NCI-H345 treated with DMSO at 0.1 percent for 48 hours (cell line): ENCODE measurements at regions not wholly inside any gene's neighbourhood (a gene's known extent, or its start where the extent isn't known, plus 50 kb on each side); places are given as distances from the start of the nearest gene placed in this dataset.

Experiments used
- DNase-seq: peaks from one replicate; lab custom pipeline; 2025; ENCODE audit not compliant: unreplicated experiment; lab: John Stamatoyannopoulos, UW

- no peak for DNase-seq
Measured at GRCh38 chr2:118791483-118791882, 56.0 kb downstream of the EN1 start.

- no peak for DNase-seq
Measured at GRCh38 chr2:118786746-118787145, 60.7 kb downstream of the EN1 start.

- DNase-seq: no peak
Measured at GRCh38 chr2:118784860-118785259, 62.6 kb downstream of the EN1 start.

GRCh38 chr2:118779362-118779761 is 68.1 kb downstream of the EN1 start:
- DNase-seq: no peak

- DNase-seq: no peak
Measured at GRCh38 chr2:118774458-118775133, 72.9 kb downstream of the EN1 start.

- no peak for DNase-seq
Measured at GRCh38 chr2:118773826-118774225, 73.6 kb downstream of the EN1 start.

- DNase-seq: no peak
Measured at GRCh38 chr2:118772487-118773200, 74.8 kb downstream of the EN1 start.

GRCh38 chr2:118769707-118770400 is 77.6 kb downstream of the EN1 start:
- no peak for DNase-seq

GRCh38 chr2:118766871-118767270 is 80.6 kb downstream of the EN1 start:
- no peak for DNase-seq

- no peak for DNase-seq
Measured at GRCh38 chr2:118764855-118765254, 82.6 kb downstream of the EN1 start.

GRCh38 chr2:118763797-118764196 is 83.7 kb downstream of the EN1 start:
- DNase-seq: no peak

- no peak for DNase-seq
Measured at GRCh38 chr2:118762290-118762689, 85.2 kb downstream of the EN1 start.

- DNase-seq: no peak
Measured at GRCh38 chr2:118761771-118762170, 85.7 kb downstream of the EN1 start.

- no peak for DNase-seq
Measured at GRCh38 chr2:118755901-118756300, 91.5 kb downstream of the EN1 start.

- no peak for DNase-seq
Measured at GRCh38 chr2:118755384-118755783, 92.1 kb downstream of the EN1 start.

GRCh38 chr2:118752762-118753429 is 94.6 kb downstream of the EN1 start:
- DNase-seq: no peak

- DNase-seq: no peak
Measured at GRCh38 chr2:118750959-118751565, 96.4 kb downstream of the EN1 start.

GRCh38 chr2:118748245-118748885 is 99.1 kb downstream of the EN1 start:
- DNase-seq: no peak

GRCh38 chr2:118747637-118748036 is 99.8 kb downstream of the EN1 start:
- DNase-seq: no peak

GRCh38 chr2:118747066-118747465 is 100.4 kb downstream of the EN1 start:
- DNase-seq: no peak
